ENCODE measurements at regions not wholly inside any gene's neighbourhood (a gene's known extent, or its start where the extent isn't known, plus 50 kb on each side); places are given as distances from the start of the nearest gene placed in this dataset.

DNA sequence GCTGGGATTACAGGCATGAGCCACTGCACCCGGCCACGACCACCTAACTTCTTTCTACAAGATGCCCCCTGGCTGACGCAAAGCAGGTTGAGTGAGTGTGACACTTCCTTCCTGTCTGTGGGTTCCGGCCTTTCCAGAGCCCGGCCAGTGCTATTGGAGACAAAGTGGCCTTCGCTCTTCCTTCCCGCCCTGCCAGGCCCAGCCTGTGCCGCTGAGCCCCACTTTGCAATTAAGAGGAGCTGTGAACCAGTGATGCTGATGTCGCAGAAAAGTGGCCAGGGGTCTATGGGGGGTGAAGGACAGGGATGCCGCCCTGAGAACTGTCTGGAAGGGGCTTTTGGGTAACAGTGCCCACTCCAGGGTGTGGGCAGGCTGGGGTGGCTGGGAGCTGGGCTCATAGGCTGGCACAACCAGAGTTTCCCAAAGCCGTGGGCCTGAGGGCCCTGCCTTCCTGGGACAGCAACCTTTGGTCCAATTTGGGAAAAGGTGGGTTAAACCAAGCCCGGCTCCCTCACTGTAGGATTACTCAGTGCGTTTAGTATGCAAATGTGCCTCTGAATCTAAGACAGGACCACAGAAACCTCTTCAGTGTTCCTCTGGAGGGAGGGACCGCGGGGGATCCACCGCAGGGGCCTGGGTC is 174.9 kb downstream of the SEC14L1 start:
- Histone ChIP-seq H3K23ac (ENCODE audit: insufficient read length) (no peak overlapping the region), H2BK12ac (ENCODE audit: low read depth, low read length) (peak overlapping the region; percentile 60; the same call in 1 of the 2 replicates), H3K79me2 (ENCODE audit: control insufficient read depth in 1 of 2, insufficient read depth in 2 of 2, low read length in 2 of 2) (0 out of 4 replicates have a peak, but pooled peaks cover 0 to 2% of the 10 kb centered on the region in 2 experiments), H3K27me3 (replicated peaks in 1 of 4; ENCODE audit: control insufficient read depth in 3 of 4, extremely low read depth in 1 of 4, insufficient read depth in 3 of 4, low read length in 3 of 4) (no peaks in the 10 kb centered on the region), H3K4ac (replicated peaks; ENCODE audit: insufficient read length, low read depth, low read length) (peak overlapping the region; percentile 57), H4K8ac (ENCODE audit: extremely low read depth, insufficient read depth, low read length) (peak overlapping the region; percentile 51; the same call in 1 of the 2 replicates), H4K20me1 (replicated peaks in 1 of 2; ENCODE audit: control insufficient read depth in 1 of 2, insufficient read depth in 2 of 2, low read length in 2 of 2) (peaks cover 0 to 3% of the 10 kb centered on the region in 2 experiments), H3K36me3 (ENCODE audit: control insufficient read depth in 2 of 4, insufficient read depth in 4 of 4, low read length in 3 of 4) (no peaks in the 10 kb centered on the region), H2AK5ac (ENCODE audit: low read depth, low read length) (peak overlapping the region; percentile 39; the same call in 1 of the 2 replicates), H2BK15ac (ENCODE audit: low read length) (no peak overlapping the region), H3K9ac (replicated peaks in 1 of 4; ENCODE audit: extremely low read depth in 1 of 4, low read depth in 3 of 4, low read length in 3 of 4) (no peak overlapping the region), H4K5ac (ENCODE audit: insufficient read length, low read depth, low read length) (no peak overlapping the region), H3K27ac (ENCODE audit: low read depth, low read length) (peak overlapping the region; percentile 41; the same call in 1 of the 2 replicates), H3K4me3 (ENCODE audit: extremely low read depth in 1 of 4, insufficient read depth in 2 of 4, low read depth in 3 of 4, low read length in 4 of 4) (peak overlapping the region in 1 of 4 experiments; percentile 10; a peak in 1 of 8 replicates), H3K14ac (ENCODE audit: insufficient read length) (no peak overlapping the region), H3K18ac (ENCODE audit: extremely low read depth, low read length) (peak overlapping the region; percentile 65; the same call in 1 of the 2 replicates), H3K9me3 (ENCODE audit: insufficient read depth in 2 of 2, low read depth in 1 of 2, low read length in 1 of 2) (no peaks in the 10 kb centered on the region), H3K4me1 (replicated peaks in 1 of 4; ENCODE audit: control insufficient read depth in 3 of 4, insufficient read depth in 4 of 4, low read length in 3 of 4) (peaks cover 0 to 31% (median 15%) of the 10 kb centered on the region in 4 experiments; a peak in 6 of 7 replicates), H3K23me2 (ENCODE audit: low read depth, low read length) (no peaks in the 10 kb centered on the region), H3K4me2 (ENCODE audit: insufficient read depth in 1 of 2, low read depth in 2 of 2, low read length in 2 of 2) (peak overlapping the region; percentile 3 to 43; a peak in 1 of 4 replicates), H3K79me1 (ENCODE audit: low read depth, low read length) (peaks cover 5% of the 10 kb centered on the region), H2BK20ac (ENCODE audit: low read length) (no peak overlapping the region), H2BK120ac (replicated peaks; ENCODE audit: low read depth, low read length) (no peak overlapping the region), H3K56ac (replicated peaks; ENCODE audit: insufficient read length, low read depth, low read length) (no peak overlapping the region), H2AFZ (ENCODE audit: low read length) (no peak overlapping the region), H2BK5ac (ENCODE audit: low read depth, low read length) (no peak overlapping the region; the same call in 1 of the 2 replicates), H4K91ac (replicated peaks; ENCODE audit: insufficient read length, low read length) (no peak overlapping the region)
- 58% methylated on average over 16 of the region's 16 CpGs; no CpG with 5 or more reads in 1 of the 2 experiments for WGBS, 2 experiments (ENCODE audit: extremely low coverage in 1 of 2, insufficient coverage in 1 of 2, insufficient read length in 1 of 2, insufficient replicate concordance in 2 of 2, low coverage in 1 of 2, low lambda C conversion rate in 2 of 2, missing lambda C conversion rate in 1 of 2)
- FAIRE-seq, result no peak
- DNase-seq (ENCODE audit: low read depth in 1 of 2, low spot score in 2 of 2), result no peak
- ChIA-PET CTCF (ENCODE audit: partially characterized antibody) (interaction anchor here (1.9 kb wide), 1 partner anchor 114 kb away, joined by 5 read pairs; no protein-coding TSS in a partner anchor), POLR2A (ENCODE audit: partially characterized antibody) (no interaction called here)
- no peak for TF ChIP-seq YY1 (IDR thresholded peaks at IDR 0.05; ENCODE audit: low read depth, low read length)
- TF ChIP-seq NRF1 (IDR thresholded peaks at IDR 0.05; ENCODE audit: low read depth, low read length), result no peak
- TF ChIP-seq SIRT6 (IDR thresholded peaks at IDR 0.05; ENCODE audit: low read length), result no peak
- TF ChIP-seq RAD21 (IDR thresholded peaks at IDR 0.05 in 1 of 2, conservative IDR thresholded peaks at IDR 0.05 in 1 of 2; ENCODE audit: low read depth in 2 of 2, low read length in 2 of 2), result no peak
- TF ChIP-seq SP2 (IDR thresholded peaks at IDR 0.05; ENCODE audit: low read length), result no peak
- no peak for TF ChIP-seq CHD2 (IDR thresholded peaks at IDR 0.05; ENCODE audit: low read length)
- no peak for TF ChIP-seq CEBPB (IDR thresholded peaks at IDR 0.05; ENCODE audit: low read depth, low read length)
- TF ChIP-seq NANOG (IDR thresholded peaks at IDR 0.05; ENCODE audit: insufficient read depth, low read depth, low read length, poor library complexity, severe bottlenecking), result no peak
- TF ChIP-seq CTBP2 (IDR thresholded peaks at IDR 0.05; ENCODE audit: borderline replicate concordance, insufficient read depth, insufficient read length, low read length), result no peak
- no peak for TF ChIP-seq SP4 (IDR thresholded peaks at IDR 0.05; ENCODE audit: low read length)
- TF ChIP-seq TAF7 (optimal IDR thresholded peaks at IDR 0.05; ENCODE audit: borderline replicate concordance, low read depth, low read length), result no peak
- TF ChIP-seq, protein P1, sequence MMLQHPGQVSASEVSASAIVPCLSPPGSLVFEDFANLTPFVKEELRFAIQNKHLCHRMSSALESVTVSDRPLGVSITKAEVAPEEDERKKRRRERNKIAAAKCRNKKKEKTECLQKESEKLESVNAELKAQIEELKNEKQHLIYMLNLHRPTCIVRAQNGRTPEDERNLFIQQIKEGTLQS (IDR thresholded peaks at IDR 0.05; ENCODE audit: insufficient read depth, low read depth, low read length), result no peak
